Endothelial cell of umbilical vein (primary cell): ENCODE measurements at regions not wholly inside any gene's neighbourhood (a gene's known extent, or its start where the extent isn't known, plus 50 kb on each side); places are given as distances from the start of the nearest gene placed in this dataset.

Experiments
- CTCF ChIP-seq, 2 donors: IDR thresholded peaks; 1 replicate in 1 of 2; 2 replicates in 1 of 2; pipeline ENCODE4 v1.5.1; 2011; ENCODE audit warnings: low read length in 2 of 2, mild to moderate bottlenecking in 2 of 2, moderate library complexity in 2 of 2, control low read depth in 1 of 2, inconsistent platforms in 1 of 2, low read depth in 1 of 2; ENCODE audit not compliant: insufficient read depth in 1 of 2; ENCODE audit errors: extremely low read depth in 1 of 2
- POLR2A ChIP-seq: IDR thresholded peaks from 2 replicates; pipeline ENCODE4 v1.6.1; 2012; ENCODE audit warnings: low read depth, mild to moderate bottlenecking, control low read depth, low read length

DNA sequence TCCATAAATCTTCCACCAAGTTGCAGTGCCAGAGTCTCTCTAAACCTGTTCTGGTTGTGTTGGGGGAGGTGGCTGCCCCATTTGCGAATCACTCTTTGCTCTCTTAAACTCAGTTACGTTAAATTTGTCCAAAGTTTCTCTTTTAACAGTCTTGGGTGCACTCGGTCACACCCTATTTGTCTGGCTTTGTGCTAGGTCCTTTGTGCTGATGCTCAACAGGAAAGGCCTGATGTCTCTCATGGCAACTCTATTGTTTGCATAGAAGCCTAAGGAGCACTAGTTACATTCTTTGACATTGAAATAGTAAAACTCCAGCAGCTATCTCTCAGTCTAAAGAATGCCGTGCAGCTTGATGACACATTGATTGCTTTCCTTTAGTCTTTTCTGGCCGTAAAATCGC is 105.1 kb downstream of the TRMT11 start:
- TF ChIP-seq CTCF (IDR thresholded peaks at IDR 0.05; ENCODE audit: extremely low read depth in 1 of 2, insufficient read depth in 1 of 2, low read depth in 1 of 2, low read length in 2 of 2) (no peak), POLR2A (no peak)
